GM12878 (cell line): ENCODE measurements at regions not wholly inside any gene's neighbourhood (a gene's known extent, or its start where the extent isn't known, plus 50 kb on each side); places are given as distances from the start of the nearest gene placed in this dataset.

Experiments
- ATAC-seq: fragments of 200-7000 bp; cut with Tn5 transposase; 3 replicates; pipeline ENCODE4 v1.9.1; 2020; ENCODE audit warnings: mild to moderate bottlenecking, moderate library complexity
- BruUV-seq: library from RNA; stranded (reverse); fragments of 400-500 nt; replicated peaks from 2 replicates; lab custom pipeline; 2021; lab: Mats Ljungman, UMichigan
- CTCF ChIA-PET: fragments of 300-600 bp; sonication (Branson Sonifier 250); formaldehyde crosslinking; extraction: SDS; loops from one replicate; lab custom pipeline; 2021; ENCODE audit warnings: inconsistent platforms; lab: Yijun Ruan, JAX
- POLR2A ChIA-PET: fragments of 350-600 bp; formaldehyde crosslinking; extraction: SDS; loops from one replicate; lab custom pipeline; 2021; ENCODE audit warnings: inconsistent platforms; lab: Charles Lee
- RAD21 ChIA-PET: fragments of 300-600 bp; sonication (Branson Sonifier 250); formaldehyde crosslinking; loops from one replicate; lab custom pipeline; 2023; ENCODE audit warnings: antibody characterized with exemption; ENCODE audit not compliant: unreplicated experiment; lab: Charles Lee
- SMC1A ChIA-PET: fragments of 300-600 bp; sonication (Branson Sonifier 250); formaldehyde crosslinking; loops from one replicate; lab custom pipeline; 2023; ENCODE audit not compliant: unreplicated experiment, uncharacterized antibody; lab: Charles Lee
- DNase-seq: peaks from one replicate; pipeline ENCODE4 v3.0.0-alpha.2; 2011; ENCODE audit warnings: low read depth, low spot score
- FAIRE-seq: peaks from 3 replicates; lab custom pipeline; 2011; peaks lifted over from hg19 to GRCh38; lab: Jason Lieb, UNC
- H2AFZ ChIP-seq: 2 replicates; pipeline ENCODE4 v1.6.0; 2011; ENCODE audit warnings: low read depth, low read length, control low read depth; ENCODE audit not compliant: control insufficient read depth
- H3K27ac ChIP-seq: 2 replicates; pipeline ENCODE4 v1.5.1; 2011; ENCODE audit warnings: control low read depth; ENCODE audit not compliant: control insufficient read depth, insufficient read depth
- H3K27me3 ChIP-seq, 2 experiments: replicated peaks in 1 of 2; 2 replicates each; pipeline versions ENCODE4 v1.6.0 to v1.6.1; 2011; ENCODE audit warnings: low read length in 1 of 2; ENCODE audit not compliant: control insufficient read depth in 2 of 2, insufficient read depth in 2 of 2
- H3K36me3 ChIP-seq, 2 experiments: 2 replicates each; pipeline ENCODE4 v1.5.1; 2011; ENCODE audit warnings: low read length in 1 of 2; ENCODE audit not compliant: control insufficient read depth in 2 of 2, insufficient read depth in 2 of 2
- H3K4me1 ChIP-seq: 2 replicates; pipeline ENCODE4 v1.6.1; 2011; ENCODE audit warnings: mild to moderate bottlenecking, low read length, moderate library complexity, mixed read lengths; ENCODE audit not compliant: control insufficient read depth, insufficient read depth
- H3K4me2 ChIP-seq: 2 replicates; pipeline ENCODE4 v1.6.0; 2011; ENCODE audit warnings: control low read depth; ENCODE audit not compliant: control insufficient read depth, insufficient read depth
- H3K4me3 ChIP-seq: fragments of 200-600 bp; sonication (generic); 2 replicates; pipeline ENCODE4 v1.5.1; 2016
- H3K79me2 ChIP-seq: 2 replicates; pipeline ENCODE4 v1.6.0; 2011; ENCODE audit warnings: low read length; ENCODE audit not compliant: control insufficient read depth, insufficient read depth
- H3K9ac ChIP-seq: 2 replicates; pipeline ENCODE4 v1.8.0; 2011; ENCODE audit warnings: low read length, control low read depth, mixed read lengths; ENCODE audit not compliant: control insufficient read depth, insufficient read depth
- H3K9me3 ChIP-seq: replicated peaks from 3 replicates; pipeline ENCODE4 v1.5.1; 2011; ENCODE audit warnings: mild to moderate bottlenecking, low read length; ENCODE audit not compliant: control insufficient read depth, insufficient read depth
- H4K20me1 ChIP-seq: 2 replicates; pipeline ENCODE4 v1.6.0; 2011; ENCODE audit not compliant: control insufficient read depth, insufficient read depth
- BACH1 ChIP-seq: fragments of 450-650 bp; IDR thresholded peaks from 2 replicates; pipeline ENCODE4 v1.6.1; 2017; ENCODE audit warnings: mild to moderate bottlenecking, borderline replicate concordance
- IKZF1 ChIP-seq: fragments of 450-650 bp; conservative IDR thresholded peaks from 2 replicates; pipeline ENCODE4 v1.6.1; 2017; ENCODE audit warnings: antibody characterized with exemption, mild to moderate bottlenecking
- KAT2A ChIP-seq: conservative IDR thresholded peaks from 2 replicates; pipeline ENCODE4 v1.6.1; 2011; ENCODE audit warnings: low read depth, low read length; ENCODE audit not compliant: control insufficient read depth
- MYC ChIP-seq: IDR thresholded peaks from 2 replicates; pipeline ENCODE4 v1.6.1; 2011; ENCODE audit warnings: mild to moderate bottlenecking, low read length, moderate library complexity, inconsistent platforms; ENCODE audit not compliant: insufficient read depth, insufficient replicate concordance, insufficient read length, severe bottlenecking
- POLR2AphosphoS2 ChIP-seq: IDR thresholded peaks from 2 replicates; pipeline ENCODE4 v1.6.1; 2011; ENCODE audit warnings: low read depth, mild to moderate bottlenecking, low read length, improper control_type of control experiment, moderate library complexity
- RAD21 ChIP-seq: IDR thresholded peaks from 2 replicates; pipeline ENCODE4 v1.6.1; 2011; ENCODE audit warnings: mild to moderate bottlenecking, low read depth, low read length, moderate library complexity; ENCODE audit not compliant: insufficient read depth
- RELB ChIP-seq: fragments of 450-650 bp; IDR thresholded peaks from 2 replicates; pipeline ENCODE4 v1.6.1; 2017; ENCODE audit warnings: low read depth, mild to moderate bottlenecking, moderate library complexity
- SIX5 ChIP-seq: IDR thresholded peaks from 2 replicates; pipeline ENCODE4 v1.6.1; 2011; ENCODE audit warnings: mild to moderate bottlenecking, low read depth, low read length, moderate library complexity; ENCODE audit not compliant: severe bottlenecking
- SMC3 ChIP-seq: IDR thresholded peaks from 2 replicates; pipeline ENCODE4 v1.6.1; 2011; ENCODE audit warnings: low read length, improper control_type of control experiment, borderline replicate concordance
- STAT1 ChIP-seq: fragments of 450-650 bp; conservative IDR thresholded peaks from 2 replicates; pipeline ENCODE4 v1.6.1; 2014; ENCODE audit warnings: antibody characterized with exemption, mild to moderate bottlenecking
- WGBS: methylation state at CpG from one replicate; pipeline ENCODE4 v1.1.6; 2016; ENCODE audit warnings: low lambda C conversion rate; ENCODE audit not compliant: insufficient replicate concordance, insufficient coverage; ENCODE audit errors: missing lambda C conversion rate; 5-methylcytosine and 5-hydroxymethylcytosine counted together
- in situ Hi-C: fragments of 300-500 bp; cut with MboI; formaldehyde crosslinking; loops from 9 replicates; pipeline ENCODE4 v1.14.3; 2018; ENCODE audit warnings: mixed read lengths
- intact Hi-C: fragments of 100-400 bp; cut with micrococcal nuclease; formaldehyde crosslinking; loops from one replicate; pipeline ENCODE4 v1.14.2; 2022; ENCODE audit not compliant: unreplicated experiment

GRCh38 chr2:149991576-149991975, 404.0 kb upstream of the MMADHC start (continued):
- TF ChIP-seq RELB (no peak), POLR2AphosphoS2 (no peak), STAT1 (no peak), IKZF1 (no peak), BACH1 (no peak), SIX5 (no peak), MYC (no peak), RAD21 (no peak), KAT2A (no peak)

GRCh38 chr2:149990965-149991364, 403.4 kb upstream of the MMADHC start:
- Histone ChIP-seq H3K4me3 (no peak overlapping the region), H2AFZ (no peak overlapping the region), H3K9ac (no peak overlapping the region), H3K4me1 (no peaks in the 10 kb centered on the region), H3K79me2 (no peaks in the 10 kb centered on the region), H3K4me2 (no peak overlapping the region), H3K27ac (no peak overlapping the region), H3K9me3 (no peaks in the 10 kb centered on the region), H3K27me3 (no peaks in the 10 kb centered on the region), H3K36me3 (no peaks in the 10 kb centered on the region), H4K20me1 (no peaks in the 10 kb centered on the region)
- ChIA-PET RAD21 (no interaction called here), POLR2A (no interaction called here), CTCF (no interaction called here), SMC1A (no interaction called here)
- FAIRE-seq = no peak
- no peak for TF ChIP-seq SMC3
- intact Hi-C loops = no loop called here
- ATAC-seq = no peak
- in situ Hi-C loops = no loop called here
- WGBS = 0% methylated on average over 2 of the region's 2 CpGs
- no peak for DNase-seq
- BruUV-seq = no TSS peak
